ENCODE measurements at regions not wholly inside any gene's neighbourhood (a gene's known extent, or its start where the extent isn't known, plus 50 kb on each side); places are given as distances from the start of the nearest gene placed in this dataset.

GRCh38 chr11:32008880-32009551 is 81.9 kb upstream of the RCN1 start:
- Histone ChIP-seq H2BK5ac (ENCODE audit: low read depth, low read length) (no peak overlapping the region), H4K91ac (replicated peaks; ENCODE audit: insufficient read length, low read length) (no peak overlapping the region), H3K9ac (replicated peaks in 1 of 4; ENCODE audit: extremely low read depth in 1 of 4, low read depth in 3 of 4, low read length in 3 of 4) (no peak overlapping the region), H2BK120ac (replicated peaks; ENCODE audit: low read depth, low read length) (no peak overlapping the region), H3K18ac (ENCODE audit: extremely low read depth, low read length) (no peak overlapping the region), H2BK20ac (ENCODE audit: low read length) (no peak overlapping the region), H3K27me3 (replicated peaks in 1 of 4; ENCODE audit: control insufficient read depth in 3 of 4, extremely low read depth in 1 of 4, insufficient read depth in 3 of 4, low read length in 3 of 4) (no peaks in the 10 kb centered on the region), H3K27ac (ENCODE audit: low read depth, low read length) (no peak overlapping the region), H2AFZ (ENCODE audit: low read length) (peak overlapping the region; percentile 84), H2BK15ac (ENCODE audit: low read length) (no peak overlapping the region), H3K79me1 (ENCODE audit: low read depth, low read length) (no peaks in the 10 kb centered on the region), H3K9me3 (ENCODE audit: insufficient read depth in 2 of 2, low read depth in 1 of 2, low read length in 1 of 2) (no peaks in the 10 kb centered on the region), H2AK5ac (ENCODE audit: low read depth, low read length) (no peak overlapping the region), H3K4me1 (replicated peaks in 1 of 4; ENCODE audit: control insufficient read depth in 3 of 4, insufficient read depth in 4 of 4, low read length in 3 of 4) (peaks cover 0 to 4% (median 0%) of the 10 kb centered on the region in 4 experiments; a peak in 2 of 7 replicates), H4K8ac (ENCODE audit: extremely low read depth, insufficient read depth, low read length) (no peak overlapping the region), H3K23me2 (ENCODE audit: low read depth, low read length) (no peaks in the 10 kb centered on the region), H3K23ac (ENCODE audit: insufficient read length) (no peak overlapping the region), H4K5ac (ENCODE audit: insufficient read length, low read depth, low read length) (no peak overlapping the region), H3K36me3 (ENCODE audit: control insufficient read depth in 2 of 4, insufficient read depth in 4 of 4, low read length in 3 of 4) (no peaks in the 10 kb centered on the region), H3K14ac (ENCODE audit: insufficient read length) (no peak overlapping the region), H3K56ac (replicated peaks; ENCODE audit: insufficient read length, low read depth, low read length) (no peak overlapping the region), H4K20me1 (replicated peaks in 1 of 2; ENCODE audit: control insufficient read depth in 1 of 2, insufficient read depth in 2 of 2, low read length in 2 of 2) (no peaks in the 10 kb centered on the region), H3K79me2 (ENCODE audit: control insufficient read depth in 1 of 2, insufficient read depth in 2 of 2, low read length in 2 of 2) (no peaks in the 10 kb centered on the region), H2BK12ac (ENCODE audit: low read depth, low read length) (no peak overlapping the region), H3K4me3 (ENCODE audit: extremely low read depth in 1 of 4, insufficient read depth in 2 of 4, low read depth in 3 of 4, low read length in 4 of 4) (no peak overlapping the region), H3K4me2 (ENCODE audit: insufficient read depth in 1 of 2, low read depth in 2 of 2, low read length in 2 of 2) (peak overlapping the region in 1 of 2 experiments; percentile 24; a peak in 1 of 4 replicates), H3K4ac (replicated peaks; ENCODE audit: insufficient read length, low read depth, low read length) (no peak overlapping the region)
- DNase-seq (ENCODE audit: low read depth in 1 of 2, low spot score in 2 of 2) (no peak), FAIRE-seq (peak; percentile 48)
- ChIA-PET CTCF (ENCODE audit: partially characterized antibody) (interaction anchor here (0.5 to 1.9 kb wide), 9 partner anchors 8 to 210 kb away, joined by 3 to 6 read pairs (median 3); no protein-coding TSS in a partner anchor), POLR2A (ENCODE audit: partially characterized antibody) (no interaction called here)
- WGBS, 2 experiments (ENCODE audit: extremely low coverage in 1 of 2, insufficient coverage in 1 of 2, insufficient read length in 1 of 2, insufficient replicate concordance in 2 of 2, low coverage in 1 of 2, low lambda C conversion rate in 2 of 2, missing lambda C conversion rate in 1 of 2), result 69% methylated on average over 8 of the region's 8 CpGs; no CpG with 5 or more reads in 1 of the 2 experiments
- TF ChIP-seq CTBP2 (IDR thresholded peaks at IDR 0.05; ENCODE audit: borderline replicate concordance, insufficient read depth, insufficient read length, low read length) (no peak), JUND (IDR thresholded peaks at IDR 0.05; ENCODE audit: low read length) (no peak), TCF12 (IDR thresholded peaks at IDR 0.05; ENCODE audit: low read depth, low read length) (no peak), SP4 (IDR thresholded peaks at IDR 0.05; ENCODE audit: low read length) (no peak), NRF1 (IDR thresholded peaks at IDR 0.05; ENCODE audit: low read depth, low read length) (no peak), RBBP5 (IDR thresholded peaks at IDR 0.05; ENCODE audit: borderline replicate concordance, low read depth, low read length) (no peak), BRCA1 (IDR thresholded peaks at IDR 0.05; ENCODE audit: low read depth, low read length) (no peak), CTCF (IDR thresholded peaks at IDR 0.05; ENCODE audit: control extremely low read depth in 1 of 3, insufficient read depth in 1 of 3, low read depth in 1 of 3, low read length in 3 of 3) (no peak), MAX (IDR thresholded peaks at IDR 0.05) (no peak), ASH2L (IDR thresholded peaks at IDR 0.05; ENCODE audit: low read length) (no peak), EP300 (IDR thresholded peaks at IDR 0.05; ENCODE audit: borderline replicate concordance in 1 of 2, low read depth in 2 of 2, low read length in 2 of 2) (no peak)

Measured in H1 (cell line).